Mammary epithelial cell (primary cell): ENCODE measurements at regions not wholly inside any gene's neighbourhood (a gene's known extent, or its start where the extent isn't known, plus 50 kb on each side); places are given as distances from the start of the nearest gene placed in this dataset.

Source experiments
- CTCF ChIP-seq, 2 donors: IDR thresholded peaks in 1 of 2; conservative IDR thresholded peaks in 1 of 2; 2 replicates each; pipeline ENCODE4 v1.5.1; 2011 to 2012; ENCODE audit warnings: inconsistent platforms in 2 of 2, low read length in 2 of 2, mild to moderate bottlenecking in 2 of 2, control low read depth in 1 of 2, low read depth in 1 of 2; ENCODE audit not compliant: insufficient read depth in 1 of 2; ENCODE audit errors: extremely low read depth in 1 of 2
- EZH2 ChIP-seq: IDR thresholded peaks from 2 replicates; pipeline ENCODE4 v1.6.1; 2012; ENCODE audit warnings: low read length, inconsistent platforms, borderline replicate concordance

GRCh38 chr12:131441638-131442336 is 269.1 kb upstream of the SFSWAP start:
- no peak for TF ChIP-seq EZH2
- no peak for TF ChIP-seq CTCF (conservative IDR thresholded peaks at IDR 0.05 in 1 of 2, IDR thresholded peaks at IDR 0.05 in 1 of 2; ENCODE audit: extremely low read depth in 1 of 2, insufficient read depth in 1 of 2, low read depth in 1 of 2, low read length in 2 of 2)
